Upper lobe of left lung (tissue), 4 donors: ENCODE measurements at regions not wholly inside any gene's neighbourhood (a gene's known extent, or its start where the extent isn't known, plus 50 kb on each side); places are given as distances from the start of the nearest gene placed in this dataset.

Source experiments
- CTCF ChIP-seq, 6 experiments: fragments of 450-650 bp in 4 of 6; fragments of 200-600 bp in 2 of 6; sonication (generic) in 2 of 6; IDR thresholded peaks; one replicate each; pipeline ENCODE4 v1.5.1; 2016 to 2019; ENCODE audit warnings: antibody characterized with exemption in 6 of 6
- POLR2A ChIP-seq, 4 donors: fragments of 450-650 bp; IDR thresholded peaks; one replicate each; pipeline ENCODE4 v1.5.1; 2016 to 2017; ENCODE audit warnings: antibody characterized with exemption in 4 of 4, mild to moderate bottlenecking in 2 of 4

- no peak for TF ChIP-seq CTCF (IDR thresholded peaks at IDR 0.05)
- TF ChIP-seq POLR2A (IDR thresholded peaks at IDR 0.05), result no peak
These were observed 745.0 kb downstream of the PRELID2 start for GRCh38 chr5:145090115-145090514.
